Coronary artery (tissue), 2 donors: ENCODE measurements at regions not wholly inside any gene's neighbourhood (a gene's known extent, or its start where the extent isn't known, plus 50 kb on each side); places are given as distances from the start of the nearest gene placed in this dataset.

Experiments used
- DNase-seq: peaks from one replicate; pipeline ENCODE4 v3.0.0-alpha.2; 2017; ENCODE audit warnings: low spot score
- H3K27ac ChIP-seq, 2 donors: fragments of 200-600 bp; sonication (generic); one replicate each; pipeline ENCODE4 v1.5.1; 2016 to 2019
- H3K4me3 ChIP-seq: fragments of 200-600 bp; sonication (generic); 2 replicates; pipeline ENCODE4 v1.5.1; 2016; ENCODE audit warnings: mild to moderate bottlenecking, moderate library complexity
- CTCF ChIP-seq: fragments of 200-600 bp; sonication (generic); IDR thresholded peaks from one replicate; pipeline ENCODE4 v1.5.1; 2019; ENCODE audit warnings: antibody characterized with exemption

- Histone ChIP-seq H3K27ac (no peak overlapping the region), H3K4me3 (no peak overlapping the region)
- DNase-seq = no peak
- no peak for TF ChIP-seq CTCF
Measured at GRCh38 chr16:85543536-85543935, 69.6 kb upstream of the GSE1 start.

- Histone ChIP-seq H3K27ac (no peak overlapping the region), H3K4me3 (no peak overlapping the region)
- no peak for DNase-seq
- no peak for TF ChIP-seq CTCF
Measured at GRCh38 chr16:85544016-85544415, 69.1 kb upstream of the GSE1 start.

- H3K4me3 ChIP-seq = no peak overlapping the region
- TF ChIP-seq CTCF = no peak
- no peak for DNase-seq
- H3K27ac ChIP-seq = no peak overlapping the region
Measured at GRCh38 chr16:85544668-85545067, 68.5 kb upstream of the GSE1 start.

GRCh38 chr16:85545227-85545818, 67.8 kb upstream of the GSE1 start:
- no peak overlapping the region for H3K4me3 ChIP-seq
- no peak for DNase-seq
- no peak overlapping the region for H3K27ac ChIP-seq
- TF ChIP-seq CTCF = no peak

- no peak overlapping the region for H3K27ac ChIP-seq
- no peak for DNase-seq
- no peak for TF ChIP-seq CTCF
- H3K4me3 ChIP-seq = no peak overlapping the region
Measured at GRCh38 chr16:85546585-85547447, 66.3 kb upstream of the GSE1 start.

GRCh38 chr16:85548375-85548774, 64.7 kb upstream of the GSE1 start:
- no peak overlapping the region for H3K27ac ChIP-seq
- no peak for TF ChIP-seq CTCF
- H3K4me3 ChIP-seq = no peak overlapping the region
- no peak for DNase-seq
